WTC11 (cell line): ENCODE measurements at regions not wholly inside any gene's neighbourhood (a gene's known extent, or its start where the extent isn't known, plus 50 kb on each side); places are given as distances from the start of the nearest gene placed in this dataset.

Source experiments
- AR ChIP-seq: fragments of 250-450 bp; sonication (Bioruptor Pico); IDR thresholded peaks from 2 replicates; pipeline ENCODE4 v1.9.0; 2021; ENCODE audit warnings: mild to moderate bottlenecking
- CTCF ChIP-seq: fragments of 200-600 bp; IDR thresholded peaks from 2 replicates; pipeline ENCODE4 v1.8.0; 2022; ENCODE audit warnings: antibody characterized with exemption
- ESRRA ChIP-seq: sonication (generic); formaldehyde crosslinking; IDR thresholded peaks from 2 replicates; pipeline ENCODE4 v1.8.1; 2022; ENCODE audit warnings: mild to moderate bottlenecking, missing genetic modification reagents, borderline replicate concordance
- FOXK1 ChIP-seq: sonication (generic); formaldehyde crosslinking; IDR thresholded peaks from 2 replicates; pipeline ENCODE4 v1.8.0; 2022; ENCODE audit warnings: mild to moderate bottlenecking, moderate library complexity, missing genetic modification reagents

- TF ChIP-seq CTCF, result no peak
- TF ChIP-seq ESRRA (CRISPR knock-in tag), result no peak
- TF ChIP-seq FOXK1, result no peak
- TF ChIP-seq AR (CRISPR knock-in tag), result no peak
These were observed 183.1 kb downstream of the NMUR2 start for GRCh38 chr5:152221721-152222629.
